Effector memory CD8-positive, alpha-beta T cell (primary cell): ENCODE measurements at regions not wholly inside any gene's neighbourhood (a gene's known extent, or its start where the extent isn't known, plus 50 kb on each side); places are given as distances from the start of the nearest gene placed in this dataset.

Experiments
- ATAC-seq: fragments of 150-1000 bp; cut with Tn5 transposase; replicated peaks from 2 replicates; pipeline ENCODE4 v1.10.0; 2021; ENCODE audit warnings: mild to moderate bottlenecking, moderate library complexity
- DNase-seq, 3 experiments: peaks; one replicate each; pipeline ENCODE4 v3.0.0; 2021
- H3K27ac Mint-ChIP-seq, 2 donors: one replicate each; pipeline ENCODE4 v1.8.0; 2022; ENCODE audit warnings: mild to moderate bottlenecking in 2 of 2, mixed read lengths in 2 of 2, moderate library complexity in 2 of 2
- H3K27me3 Mint-ChIP-seq, 2 donors: one replicate each; pipeline ENCODE4 v1.8.0; 2022; ENCODE audit warnings: mixed read lengths in 2 of 2
- H3K36me3 Mint-ChIP-seq: one replicate; pipeline ENCODE4 v1.8.0; 2022; ENCODE audit warnings: mild to moderate bottlenecking, moderate library complexity, mixed read lengths; ENCODE audit not compliant: insufficient read depth
- H3K4me1 Mint-ChIP-seq, 2 donors: one replicate each; pipeline ENCODE4 v1.8.0; 2022; ENCODE audit warnings: low read depth in 2 of 2, mixed read lengths in 2 of 2
- H3K4me3 Mint-ChIP-seq, 2 donors: one replicate each; pipeline ENCODE4 v1.8.0; 2022; ENCODE audit warnings: mild to moderate bottlenecking in 2 of 2, mixed read lengths in 2 of 2, moderate library complexity in 2 of 2
- H3K9me3 Mint-ChIP-seq, 2 donors: one replicate each; pipeline ENCODE4 v1.8.0; 2022; ENCODE audit warnings: mixed read lengths in 2 of 2

DNA sequence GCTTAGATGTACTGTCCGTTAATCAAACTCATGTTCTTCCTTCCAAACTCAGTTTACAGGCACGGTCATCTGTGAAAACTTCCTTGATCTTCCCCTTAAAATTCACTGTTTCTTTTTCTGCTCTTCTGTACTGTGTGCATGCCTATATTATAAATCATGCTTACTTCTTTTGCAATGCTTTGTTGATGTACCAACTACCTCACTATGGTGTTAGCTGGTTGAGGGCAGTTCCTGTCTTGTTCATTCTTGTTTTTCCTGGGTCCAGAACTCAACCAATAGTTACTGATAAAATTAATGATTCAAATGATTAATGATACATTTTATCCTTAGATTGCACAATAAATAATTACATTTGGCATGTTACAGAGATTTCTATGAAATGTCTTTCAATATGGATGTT, 163.8 kb downstream of the CHRM3 start:
- no peak overlapping the region for H3K4me3 Mint-ChIP-seq
- ATAC-seq = no peak
- H3K27ac Mint-ChIP-seq = no peak overlapping the region
- DNase-seq = no peak
- H3K4me1 Mint-ChIP-seq = peaks cover 8 to 10% of the 10 kb centered on the region in 2 donors
- H3K27me3 Mint-ChIP-seq = no peaks in the 10 kb centered on the region
- H3K9me3 Mint-ChIP-seq = peaks cover 2 to 6% of the 10 kb centered on the region in 2 donors
- no peaks in the 10 kb centered on the region for H3K36me3 Mint-ChIP-seq

- H3K9me3 Mint-ChIP-seq = no peaks in the 10 kb centered on the region
- H3K27ac Mint-ChIP-seq = no peak overlapping the region
- ATAC-seq (no peak), DNase-seq (no peak)
- no peaks in the 10 kb centered on the region for H3K27me3 Mint-ChIP-seq
- H3K4me1 Mint-ChIP-seq = peaks cover 2 to 4% of the 10 kb centered on the region in 2 donors
- H3K4me3 Mint-ChIP-seq = no peak overlapping the region
- H3K36me3 Mint-ChIP-seq = no peaks in the 10 kb centered on the region
Measured at GRCh38 chr1:239555350-239555749, 169.0 kb downstream of the CHRM3 start.

GRCh38 chr1:239558559-239558958, 172.2 kb downstream of the CHRM3 start:
- no peaks in the 10 kb centered on the region for H3K27me3 Mint-ChIP-seq
- H3K36me3 Mint-ChIP-seq = no peaks in the 10 kb centered on the region
- H3K27ac Mint-ChIP-seq = no peak overlapping the region
- H3K9me3 Mint-ChIP-seq = no peaks in the 10 kb centered on the region
- peaks cover 2 to 4% of the 10 kb centered on the region in 2 donors for H3K4me1 Mint-ChIP-seq
- no peak overlapping the region for H3K4me3 Mint-ChIP-seq
- DNase-seq (no peak), ATAC-seq (no peak)

DNA sequence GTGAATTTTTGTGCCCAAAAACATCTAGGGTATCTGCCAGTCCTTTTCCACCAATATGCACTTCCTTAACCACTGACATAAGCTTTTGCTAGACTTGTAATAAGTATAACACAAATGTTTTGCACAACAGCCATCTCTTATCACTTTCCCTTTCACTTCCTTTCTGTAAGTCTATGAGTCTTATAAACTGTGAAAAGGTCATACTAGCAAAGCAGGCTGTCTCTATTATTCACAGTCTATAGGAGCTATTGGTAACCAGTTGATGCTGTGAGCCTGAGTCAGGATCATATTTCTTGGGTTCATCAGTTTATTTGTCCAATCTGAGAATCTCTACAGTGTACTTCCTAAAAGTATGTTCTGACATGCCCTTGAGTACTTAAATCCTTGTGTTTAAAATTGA, 172.6 kb downstream of the CHRM3 start:
- H3K27me3 Mint-ChIP-seq = no peaks in the 10 kb centered on the region
- H3K36me3 Mint-ChIP-seq = no peaks in the 10 kb centered on the region
- H3K27ac Mint-ChIP-seq = no peak overlapping the region
- H3K4me1 Mint-ChIP-seq = peaks cover 2 to 4% of the 10 kb centered on the region in 2 donors
- ATAC-seq = no peak
- no peak for DNase-seq
- no peaks in the 10 kb centered on the region for H3K9me3 Mint-ChIP-seq
- no peak overlapping the region for H3K4me3 Mint-ChIP-seq

DNA sequence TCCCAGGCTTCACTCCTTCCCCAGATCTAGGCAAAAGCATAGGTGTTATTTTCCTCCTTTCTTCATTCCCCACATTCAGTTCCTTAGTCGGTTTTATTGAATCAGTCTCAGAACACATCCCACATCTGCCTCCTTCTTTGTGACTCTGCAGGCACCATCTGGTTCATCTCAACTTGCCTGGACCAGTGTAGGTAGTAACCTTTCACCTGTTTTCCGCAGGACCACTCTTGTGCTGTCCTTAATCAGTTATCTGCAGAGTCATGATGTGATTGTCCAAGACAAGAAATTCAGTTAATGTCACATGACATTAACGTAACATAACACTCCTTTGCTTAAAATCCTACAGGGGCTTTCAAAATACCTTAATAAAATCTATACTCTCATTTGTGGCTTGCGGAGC, 174.6 kb downstream of the CHRM3 start:
- ATAC-seq (no peak), DNase-seq (no peak)
- no peaks in the 10 kb centered on the region for H3K36me3 Mint-ChIP-seq
- peaks cover 2 to 4% of the 10 kb centered on the region in 2 donors for H3K4me1 Mint-ChIP-seq
- no peak overlapping the region for H3K27ac Mint-ChIP-seq
- no peak overlapping the region for H3K4me3 Mint-ChIP-seq
- H3K27me3 Mint-ChIP-seq = no peaks in the 10 kb centered on the region
- H3K9me3 Mint-ChIP-seq = no peaks in the 10 kb centered on the region

GRCh38 chr1:239562095-239562494, 175.7 kb downstream of the CHRM3 start:
- no peaks in the 10 kb centered on the region for H3K9me3 Mint-ChIP-seq
- no peak for DNase-seq
- no peak overlapping the region for H3K27ac Mint-ChIP-seq
- no peaks in the 10 kb centered on the region for H3K27me3 Mint-ChIP-seq
- peaks cover 2 to 4% of the 10 kb centered on the region in 2 donors for H3K4me1 Mint-ChIP-seq
- no peaks in the 10 kb centered on the region for H3K36me3 Mint-ChIP-seq
- no peak overlapping the region for H3K4me3 Mint-ChIP-seq
- ATAC-seq = no peak

GRCh38 chr1:239563681-239564080, 177.3 kb downstream of the CHRM3 start:
- Mint-ChIP-seq H3K27ac (no peak overlapping the region), H3K4me1 (peaks cover 0 to 4% of the 10 kb centered on the region in 2 donors), H3K27me3 (no peaks in the 10 kb centered on the region), H3K9me3 (no peaks in the 10 kb centered on the region), H3K4me3 (no peak overlapping the region), H3K36me3 (no peaks in the 10 kb centered on the region)
- ATAC-seq (no peak), DNase-seq (no peak)

GRCh38 chr1:239566074-239566473, 179.7 kb downstream of the CHRM3 start:
- H3K27me3 Mint-ChIP-seq = no peaks in the 10 kb centered on the region
- H3K4me3 Mint-ChIP-seq = no peak overlapping the region
- no peak overlapping the region for H3K27ac Mint-ChIP-seq
- H3K9me3 Mint-ChIP-seq = no peaks in the 10 kb centered on the region
- ATAC-seq (no peak), DNase-seq (no peak)
- H3K4me1 Mint-ChIP-seq = no peaks in the 10 kb centered on the region
- no peaks in the 10 kb centered on the region for H3K36me3 Mint-ChIP-seq

DNA sequence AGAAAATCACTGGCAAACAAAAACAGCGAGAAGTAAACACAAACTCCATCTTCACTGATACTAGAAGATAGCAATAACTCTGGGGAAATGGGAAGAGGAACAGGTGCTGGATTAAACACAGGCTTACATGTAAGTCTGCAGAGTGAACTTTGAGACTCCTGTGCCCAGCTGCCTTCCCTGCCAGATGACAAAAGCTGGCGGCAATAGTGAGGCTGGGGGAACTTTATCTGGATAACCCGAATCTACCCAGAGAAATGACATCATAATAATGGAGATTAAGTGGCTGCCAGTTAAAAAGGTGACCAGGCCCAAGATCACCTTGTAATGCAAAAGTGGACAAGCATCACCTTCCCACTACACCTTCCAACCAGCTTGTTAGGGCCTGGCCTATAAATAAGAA, 184.5 kb downstream of the CHRM3 start:
- Mint-ChIP-seq H3K4me1 (no peaks in the 10 kb centered on the region), H3K4me3 (no peak overlapping the region), H3K27ac (no peak overlapping the region), H3K9me3 (no peaks in the 10 kb centered on the region), H3K27me3 (no peaks in the 10 kb centered on the region), H3K36me3 (no peaks in the 10 kb centered on the region)
- ATAC-seq (no peak), DNase-seq (no peak)

GRCh38 chr1:239572183-239572582, 185.8 kb downstream of the CHRM3 start:
- Mint-ChIP-seq H3K27ac (no peak overlapping the region), H3K36me3 (no peaks in the 10 kb centered on the region), H3K4me3 (no peak overlapping the region), H3K27me3 (no peaks in the 10 kb centered on the region), H3K9me3 (no peaks in the 10 kb centered on the region), H3K4me1 (no peaks in the 10 kb centered on the region)
- DNase-seq = no peak
- ATAC-seq = no peak

GRCh38 chr1:239574112-239574511, 187.7 kb downstream of the CHRM3 start:
- no peak overlapping the region for H3K27ac Mint-ChIP-seq

GRCh38 chr1:239575113-239575512, 188.7 kb downstream of the CHRM3 start:
- Mint-ChIP-seq H3K4me1 (no peaks in the 10 kb centered on the region), H3K27me3 (no peaks in the 10 kb centered on the region), H3K27ac (no peak overlapping the region), H3K36me3 (no peaks in the 10 kb centered on the region), H3K9me3 (no peaks in the 10 kb centered on the region), H3K4me3 (no peak overlapping the region)
- no peak for DNase-seq
- ATAC-seq = no peak

More at GRCh38 chr1:239574112-239574511, 187.7 kb downstream of the CHRM3 start:
- no peaks in the 10 kb centered on the region for H3K4me1 Mint-ChIP-seq
- no peak for ATAC-seq
- no peaks in the 10 kb centered on the region for H3K9me3 Mint-ChIP-seq
- no peaks in the 10 kb centered on the region for H3K36me3 Mint-ChIP-seq
- H3K27me3 Mint-ChIP-seq = no peaks in the 10 kb centered on the region
- DNase-seq = no peak
- H3K4me3 Mint-ChIP-seq = no peak overlapping the region

- H3K9me3 Mint-ChIP-seq = no peaks in the 10 kb centered on the region
- H3K27me3 Mint-ChIP-seq = peaks cover 0 to 13% of the 10 kb centered on the region in 2 donors
- H3K27ac Mint-ChIP-seq = no peak overlapping the region
- no peak for DNase-seq
- ATAC-seq = no peak
- H3K4me1 Mint-ChIP-seq = peaks cover 0 to 5% of the 10 kb centered on the region in 2 donors
- H3K4me3 Mint-ChIP-seq = no peak overlapping the region
- H3K36me3 Mint-ChIP-seq = no peaks in the 10 kb centered on the region
Measured at GRCh38 chr1:239583536-239583935, 197.2 kb downstream of the CHRM3 start.

DNA sequence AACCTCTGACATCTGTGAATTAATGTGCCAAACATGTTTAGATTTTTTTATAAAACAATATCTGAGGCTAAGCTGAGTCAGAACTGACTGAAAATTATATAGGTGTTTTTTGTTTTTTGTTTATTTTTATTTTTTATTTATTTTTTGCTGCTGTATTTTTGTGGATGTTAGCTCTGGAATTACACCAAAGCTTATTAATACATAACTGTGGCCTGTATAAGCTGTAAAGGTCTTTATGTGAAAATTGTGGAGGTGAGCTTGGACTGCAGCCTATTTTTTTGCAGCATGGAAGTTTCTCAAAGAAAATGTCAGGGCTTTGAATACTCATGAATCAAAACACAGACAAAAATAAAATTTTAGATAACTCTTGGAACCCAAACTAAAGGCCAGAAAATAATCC, 199.8 kb downstream of the CHRM3 start:
- Mint-ChIP-seq H3K4me3 (no peak overlapping the region), H3K27me3 (peaks cover 0 to 13% of the 10 kb centered on the region in 2 donors), H3K4me1 (peaks cover 0 to 5% of the 10 kb centered on the region in 2 donors), H3K27ac (no peak overlapping the region), H3K9me3 (no peaks in the 10 kb centered on the region), H3K36me3 (no peaks in the 10 kb centered on the region)
- ATAC-seq (no peak), DNase-seq (no peak)

GRCh38 chr1:239587066-239587465, 200.7 kb downstream of the CHRM3 start:
- H3K4me1 Mint-ChIP-seq = peaks cover 0 to 5% of the 10 kb centered on the region in 2 donors
- H3K36me3 Mint-ChIP-seq = no peaks in the 10 kb centered on the region
- peak overlapping the region in 1 of 2 donors; percentile 81 for H3K27ac Mint-ChIP-seq
- H3K4me3 Mint-ChIP-seq = no peak overlapping the region
- ATAC-seq = peak; percentile 99
- H3K27me3 Mint-ChIP-seq = peaks cover 0 to 12% of the 10 kb centered on the region in 2 donors
- H3K9me3 Mint-ChIP-seq = no peaks in the 10 kb centered on the region
- DNase-seq = peak; percentile 6 to 32 (median 12)
